HCT116 (cell line): ENCODE measurements at regions not wholly inside any gene's neighbourhood (a gene's known extent, or its start where the extent isn't known, plus 50 kb on each side); places are given as distances from the start of the nearest gene placed in this dataset.
"Not testable (repeated sequence)": the region's sequence is repeated elsewhere in the genome, so short reads cannot be mapped to it uniquely, and the experiment has no call there.

ENCODE experiments used
- ATAC-seq: fragments of 200-7000 bp; cut with Tn5 transposase; 2 replicates; pipeline ENCODE4 v1.9.1; 2020; ENCODE audit warnings: mild to moderate bottlenecking, moderate library complexity
- BruUV-seq: library from RNA; stranded (reverse); fragments of 400-500 nt; replicated peaks from 2 replicates; lab custom pipeline; 2021; lab: Mats Ljungman, UMichigan
- CTCF ChIA-PET: fragments of 300-600 bp; sonication (Branson Sonifier 250); formaldehyde crosslinking; loops from one replicate; lab custom pipeline; 2021; ENCODE audit warnings: antibody characterized with exemption; lab: Charles Lee
- POLR2A ChIA-PET: fragments of 300-600, 350-600 bp; sonication (Branson Sonifier 250); formaldehyde crosslinking; loops from one replicate; lab custom pipeline; 2021; ENCODE audit warnings: antibody characterized with exemption; lab: Charles Lee
- RAD21 ChIA-PET, 2 experiments: fragments of 300-600 bp; sonication (Branson Sonifier 250); formaldehyde crosslinking; loops; one replicate each; lab custom pipeline; 2023; ENCODE audit warnings: low total read pairs in 2 of 2; ENCODE audit not compliant: uncharacterized antibody in 2 of 2, unreplicated experiment in 2 of 2, low non-redundant PET in 1 of 2; lab: Charles Lee
- DNase-seq: peaks from one replicate; pipeline ENCODE4 v3.0.0-alpha.2; 2010; ENCODE audit warnings: low read depth, low spot score
- H2AFZ ChIP-seq: fragments of 200-600 bp; shearing (Covaris generic), sonication (generic); 2 replicates; pipeline ENCODE4 v1.6.1; 2017; ENCODE audit warnings: low read depth, mixed run types, mixed read lengths, antibody characterized with exemption, low read length; ENCODE audit not compliant: poor library complexity, severe bottlenecking
- H3K27ac ChIP-seq: 2 replicates; pipeline ENCODE4 v1.5.1; 2012; ENCODE audit warnings: low read depth, low read length
- H3K27me3 ChIP-seq: fragments of 200-600 bp; sonication (generic); 2 replicates; pipeline ENCODE4 v1.6.1; 2016; ENCODE audit warnings: mixed run types, low read length, mixed read lengths; ENCODE audit not compliant: insufficient read depth
- H3K36me3 ChIP-seq, 2 experiments: fragments of 200-500 bp in 1 of 2; fragments of 200-600 bp in 1 of 2; sonication (Bioruptor generic) in 1 of 2; sonication (generic) in 1 of 2; 2 replicates each; pipeline versions ENCODE4 v1.5.1 to v1.6.1; 2014 to 2016; ENCODE audit warnings: low read length in 2 of 2, inconsistent platforms in 1 of 2, mixed read lengths in 1 of 2, mixed run types in 1 of 2; ENCODE audit not compliant: insufficient read depth in 2 of 2, control insufficient read depth in 1 of 2
- H3K4me1 ChIP-seq, 2 experiments: fragments of 200-600 bp in 1 of 2; sonication (generic) in 1 of 2; 2 replicates each; pipeline versions ENCODE4 v1.5.1 to v1.6.1; 2012 to 2017; ENCODE audit warnings: low read length in 2 of 2, inconsistent platforms in 1 of 2, mild to moderate bottlenecking in 1 of 2, mixed read lengths in 1 of 2, mixed run types in 1 of 2, moderate library complexity in 1 of 2; ENCODE audit not compliant: insufficient read depth in 2 of 2, control insufficient read depth in 1 of 2
- H3K4me2 ChIP-seq: fragments of 200-600 bp; sonication (generic); 2 replicates; pipeline ENCODE4 v1.6.1; 2017; ENCODE audit warnings: mixed run types, low read length, mixed read lengths
- H3K4me3 ChIP-seq, 2 experiments: fragments of 200-600 bp in 1 of 2; sonication (generic) in 1 of 2; replicated peaks in 1 of 2; 2 replicates each; pipeline ENCODE4 v1.5.1; 2011 to 2016; ENCODE audit warnings: low read length in 2 of 2, control low read depth in 1 of 2, low read depth in 1 of 2, mild to moderate bottlenecking in 1 of 2, mixed read lengths in 1 of 2, mixed run types in 1 of 2
- H3K79me2 ChIP-seq: fragments of 200-600 bp; sonication (generic); 2 replicates; pipeline ENCODE4 v1.6.1; 2017; ENCODE audit warnings: mild to moderate bottlenecking, mixed run types, low read length, moderate library complexity, mixed read lengths; ENCODE audit not compliant: insufficient read depth
- H3K9ac ChIP-seq: fragments of 200-600 bp; sonication (generic); 2 replicates; pipeline ENCODE4 v1.6.1; 2016; ENCODE audit warnings: low read length, mixed read lengths
- H3K9me2 ChIP-seq: fragments of 200-600 bp; sonication (generic), shearing (Covaris generic); 2 replicates; pipeline ENCODE4 v1.6.1; 2017; ENCODE audit warnings: mixed run types, mild to moderate bottlenecking, moderate library complexity; ENCODE audit not compliant: insufficient read depth
- H3K9me3 ChIP-seq, 2 experiments: fragments of 200-500 bp in 1 of 2; fragments of 200-600 bp in 1 of 2; sonication (Bioruptor generic) in 1 of 2; sonication (generic) in 1 of 2; 2 replicates each; pipeline ENCODE4 v1.6.1; 2014 to 2017; ENCODE audit warnings: low read length in 2 of 2, mixed read lengths in 2 of 2, inconsistent platforms in 1 of 2, low read depth in 1 of 2, mild to moderate bottlenecking in 1 of 2, mixed run types in 1 of 2, moderate library complexity in 1 of 2; ENCODE audit not compliant: control insufficient read depth in 1 of 2, insufficient read depth in 1 of 2
- H4K20me1 ChIP-seq: fragments of 200-600 bp; sonication (generic), shearing (Covaris generic); 2 replicates; pipeline ENCODE4 v1.6.1; 2017; ENCODE audit warnings: mixed run types, mild to moderate bottlenecking, moderate library complexity; ENCODE audit not compliant: insufficient read depth
- CBX3 ChIP-seq: IDR thresholded peaks from 2 replicates; pipeline ENCODE4 v1.6.1; 2012; ENCODE audit warnings: low read depth
- EZH2 ChIP-seq: fragments of 200-600 bp; sonication (generic); IDR thresholded peaks from 2 replicates; pipeline ENCODE4 v1.6.1; 2017; ENCODE audit warnings: antibody characterized with exemption, mixed run types
- EZH2phosphoT487 ChIP-seq: fragments of 200-600 bp; IDR thresholded peaks from 2 replicates; pipeline ENCODE4 v1.6.1; 2018; ENCODE audit warnings: antibody characterized with exemption, borderline replicate concordance
- POLR2AphosphoS5 ChIP-seq: IDR thresholded peaks from 2 replicates; pipeline ENCODE4 v1.6.1; 2011; ENCODE audit warnings: mild to moderate bottlenecking, low read depth, low read length, moderate library complexity
- SRF ChIP-seq: IDR thresholded peaks from 2 replicates; pipeline ENCODE4 v1.6.1; 2012; ENCODE audit warnings: low read depth
- intact Hi-C: fragments of 100-400 bp; cut with micrococcal nuclease; formaldehyde crosslinking; loops from 2 replicates; pipeline ENCODE4 v1.10.0; 2022
- TF ChIP-seq, protein P1 (sequence below): IDR thresholded peaks from 2 replicates; pipeline ENCODE4 v1.6.1; 2012; ENCODE audit warnings: low read depth
- TF ChIP-seq, protein P2 (sequence below), 3 experiments: fragments of 200-600 bp in 1 of 3; sonication (generic) in 1 of 3; IDR thresholded peaks in 2 of 3; conservative IDR thresholded peaks in 1 of 3; 2 replicates each; pipeline ENCODE4 v1.5.1; 2012 to 2017; ENCODE audit warnings: low read depth in 2 of 3, low read length in 2 of 3, antibody characterized with exemption in 1 of 3, borderline replicate concordance in 1 of 3, control low read depth in 1 of 3, mild to moderate bottlenecking in 1 of 3, mixed read lengths in 1 of 3, mixed run types in 1 of 3, moderate library complexity in 1 of 3; ENCODE audit not compliant: insufficient read depth in 1 of 3
- TF ChIP-seq, protein P3 (sequence below): IDR thresholded peaks from 2 replicates; pipeline ENCODE4 v1.6.1; 2012

DNA sequence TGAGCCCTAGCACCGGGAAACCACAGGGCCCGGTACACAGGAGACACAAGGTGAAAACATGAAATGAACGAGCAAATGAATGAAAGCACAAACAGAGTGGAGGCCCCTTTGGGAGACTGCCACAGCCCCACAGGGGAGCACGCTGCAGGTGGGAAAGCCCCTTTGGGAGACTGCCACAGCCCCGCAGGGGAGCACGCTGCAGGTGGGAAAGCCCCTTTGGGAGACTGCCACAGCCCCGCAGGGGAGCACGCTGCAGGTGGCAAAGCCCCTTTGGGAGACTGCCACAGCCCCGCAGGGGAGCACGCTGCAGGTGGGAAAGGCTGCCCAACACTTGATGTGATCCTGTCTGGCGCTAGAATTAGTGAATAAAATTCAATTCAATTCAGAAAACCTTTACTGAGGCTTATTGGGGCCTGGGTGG, 623.0 kb downstream of the UQCRFS1 start:
- H3K9ac ChIP-seq, H3K27me3 ChIP-seq, RAD21 ChIA-PET, H3K9me2 ChIP-seq, ATAC-seq, H3K79me2 ChIP-seq, BruUV-seq, H4K20me1 ChIP-seq, H3K4me2 ChIP-seq, H2AFZ ChIP-seq, H3K36me3 ChIP-seq, H3K4me1 ChIP-seq, POLR2A ChIA-PET, CTCF ChIA-PET, intact Hi-C loops, H3K4me3 ChIP-seq, H3K27ac ChIP-seq, DNase-seq: not testable (repeated sequence)
- peaks cover 12 to 38% of the 10 kb centered on the region in 2 experiments; a peak in 2 of 4 replicates for H3K9me3 ChIP-seq

DNA sequence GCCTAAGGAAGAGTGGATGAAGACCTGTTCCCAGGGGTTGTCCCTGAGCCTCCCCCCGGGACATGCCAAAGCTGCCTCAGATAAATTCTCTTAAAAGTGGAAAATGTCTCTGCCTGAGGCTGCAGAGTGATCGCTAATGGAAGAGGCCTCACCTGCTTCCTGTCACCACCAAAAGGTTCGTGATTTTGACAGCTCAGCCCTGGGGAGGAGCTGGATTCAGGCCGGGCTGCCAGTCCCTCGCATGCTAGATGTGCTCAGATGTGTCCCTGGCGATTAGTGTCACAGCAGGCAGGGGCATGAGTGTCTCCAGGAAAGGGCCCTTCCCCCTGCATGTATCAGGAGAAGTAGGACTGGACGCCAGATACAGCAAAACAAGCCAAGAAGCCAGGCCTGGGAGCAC, 626.5 kb downstream of the UQCRFS1 start:
- H3K9ac ChIP-seq: no peak overlapping the region
- no peaks in the 10 kb centered on the region for H3K9me2 ChIP-seq
- no peaks in the 10 kb centered on the region for H3K79me2 ChIP-seq
- no TSS peak for BruUV-seq
- no peaks in the 10 kb centered on the region for H3K36me3 ChIP-seq
- ATAC-seq (no peak), DNase-seq (no peak)
- no peaks in the 10 kb centered on the region for H3K4me1 ChIP-seq
- H2AFZ ChIP-seq: no peak overlapping the region
- H3K4me3 ChIP-seq: no peak overlapping the region
- H3K9me3 ChIP-seq: peaks cover 4 to 30% of the 10 kb centered on the region in 2 experiments; a peak in 2 of 4 replicates
- no peaks in the 10 kb centered on the region for H3K27me3 ChIP-seq
- no peak for TF ChIP-seq CBX3
- no peak overlapping the region for H3K4me2 ChIP-seq
- RAD21 ChIA-PET: no interaction called here
- intact Hi-C loops: no loop called here
- H4K20me1 ChIP-seq: no peaks in the 10 kb centered on the region
- CTCF ChIA-PET: no interaction called here
- H3K27ac ChIP-seq: no peak overlapping the region
- POLR2A ChIA-PET: no interaction called here

DNA sequence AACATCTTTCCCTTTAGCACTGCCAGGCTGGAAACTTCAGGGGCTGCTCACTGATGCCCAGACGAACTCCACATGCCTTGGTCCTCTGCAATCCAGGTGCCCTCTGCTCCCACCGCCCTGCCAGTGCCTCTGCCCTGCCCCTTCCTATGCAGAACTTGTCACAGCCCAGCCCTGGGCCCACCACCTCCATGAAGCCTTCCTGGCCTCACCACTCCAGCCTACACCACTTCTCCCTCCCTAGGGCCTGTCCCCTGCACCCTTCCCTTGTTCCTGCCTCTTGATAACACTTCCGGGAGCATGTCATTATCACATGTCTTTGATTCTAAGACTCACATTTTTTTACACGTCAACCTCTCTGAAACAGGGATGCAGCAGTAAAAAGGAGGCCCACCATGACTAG, 627.2 kb downstream of the UQCRFS1 start:
- Histone ChIP-seq H3K9me2 (no peaks in the 10 kb centered on the region), H3K4me3 (no peak overlapping the region), H3K79me2 (no peaks in the 10 kb centered on the region), H3K27me3 (no peaks in the 10 kb centered on the region), H3K4me1 (no peaks in the 10 kb centered on the region), H3K9me3 (peaks cover 4 to 30% of the 10 kb centered on the region in 2 experiments; a peak in 2 of 4 replicates), H3K27ac (no peak overlapping the region), H3K9ac (no peak overlapping the region), H3K36me3 (no peaks in the 10 kb centered on the region), H3K4me2 (no peak overlapping the region), H2AFZ (no peak overlapping the region), H4K20me1 (no peaks in the 10 kb centered on the region)
- POLR2A ChIA-PET: no interaction called here
- CTCF ChIA-PET: no interaction called here
- intact Hi-C loops: no loop called here
- RAD21 ChIA-PET: no interaction called here
- no peak for ATAC-seq
- no peak for DNase-seq
- no TSS peak for BruUV-seq
- TF ChIP-seq, protein P1, sequence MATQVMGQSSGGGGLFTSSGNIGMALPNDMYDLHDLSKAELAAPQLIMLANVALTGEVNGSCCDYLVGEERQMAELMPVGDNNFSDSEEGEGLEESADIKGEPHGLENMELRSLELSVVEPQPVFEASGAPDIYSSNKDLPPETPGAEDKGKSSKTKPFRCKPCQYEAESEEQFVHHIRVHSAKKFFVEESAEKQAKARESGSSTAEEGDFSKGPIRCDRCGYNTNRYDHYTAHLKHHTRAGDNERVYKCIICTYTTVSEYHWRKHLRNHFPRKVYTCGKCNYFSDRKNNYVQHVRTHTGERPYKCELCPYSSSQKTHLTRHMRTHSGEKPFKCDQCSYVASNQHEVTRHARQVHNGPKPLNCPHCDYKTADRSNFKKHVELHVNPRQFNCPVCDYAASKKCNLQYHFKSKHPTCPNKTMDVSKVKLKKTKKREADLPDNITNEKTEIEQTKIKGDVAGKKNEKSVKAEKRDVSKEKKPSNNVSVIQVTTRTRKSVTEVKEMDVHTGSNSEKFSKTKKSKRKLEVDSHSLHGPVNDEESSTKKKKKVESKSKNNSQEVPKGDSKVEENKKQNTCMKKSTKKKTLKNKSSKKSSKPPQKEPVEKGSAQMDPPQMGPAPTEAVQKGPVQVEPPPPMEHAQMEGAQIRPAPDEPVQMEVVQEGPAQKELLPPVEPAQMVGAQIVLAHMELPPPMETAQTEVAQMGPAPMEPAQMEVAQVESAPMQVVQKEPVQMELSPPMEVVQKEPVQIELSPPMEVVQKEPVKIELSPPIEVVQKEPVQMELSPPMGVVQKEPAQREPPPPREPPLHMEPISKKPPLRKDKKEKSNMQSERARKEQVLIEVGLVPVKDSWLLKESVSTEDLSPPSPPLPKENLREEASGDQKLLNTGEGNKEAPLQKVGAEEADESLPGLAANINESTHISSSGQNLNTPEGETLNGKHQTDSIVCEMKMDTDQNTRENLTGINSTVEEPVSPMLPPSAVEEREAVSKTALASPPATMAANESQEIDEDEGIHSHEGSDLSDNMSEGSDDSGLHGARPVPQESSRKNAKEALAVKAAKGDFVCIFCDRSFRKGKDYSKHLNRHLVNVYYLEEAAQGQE: no peak
- TF ChIP-seq, protein P2, sequence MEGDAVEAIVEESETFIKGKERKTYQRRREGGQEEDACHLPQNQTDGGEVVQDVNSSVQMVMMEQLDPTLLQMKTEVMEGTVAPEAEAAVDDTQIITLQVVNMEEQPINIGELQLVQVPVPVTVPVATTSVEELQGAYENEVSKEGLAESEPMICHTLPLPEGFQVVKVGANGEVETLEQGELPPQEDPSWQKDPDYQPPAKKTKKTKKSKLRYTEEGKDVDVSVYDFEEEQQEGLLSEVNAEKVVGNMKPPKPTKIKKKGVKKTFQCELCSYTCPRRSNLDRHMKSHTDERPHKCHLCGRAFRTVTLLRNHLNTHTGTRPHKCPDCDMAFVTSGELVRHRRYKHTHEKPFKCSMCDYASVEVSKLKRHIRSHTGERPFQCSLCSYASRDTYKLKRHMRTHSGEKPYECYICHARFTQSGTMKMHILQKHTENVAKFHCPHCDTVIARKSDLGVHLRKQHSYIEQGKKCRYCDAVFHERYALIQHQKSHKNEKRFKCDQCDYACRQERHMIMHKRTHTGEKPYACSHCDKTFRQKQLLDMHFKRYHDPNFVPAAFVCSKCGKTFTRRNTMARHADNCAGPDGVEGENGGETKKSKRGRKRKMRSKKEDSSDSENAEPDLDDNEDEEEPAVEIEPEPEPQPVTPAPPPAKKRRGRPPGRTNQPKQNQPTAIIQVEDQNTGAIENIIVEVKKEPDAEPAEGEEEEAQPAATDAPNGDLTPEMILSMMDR (IDR thresholded peaks at IDR 0.05 in 2 of 3, conservative IDR thresholded peaks at IDR 0.05 in 1 of 3; ENCODE audit: borderline replicate concordance in 1 of 3, insufficient read depth in 1 of 3, low read depth in 2 of 3, low read length in 2 of 3): no peak
- TF ChIP-seq EZH2 (no peak), SRF (no peak), EZH2phosphoT487 (no peak), POLR2AphosphoS5 (no peak)
- TF ChIP-seq, protein P3, sequence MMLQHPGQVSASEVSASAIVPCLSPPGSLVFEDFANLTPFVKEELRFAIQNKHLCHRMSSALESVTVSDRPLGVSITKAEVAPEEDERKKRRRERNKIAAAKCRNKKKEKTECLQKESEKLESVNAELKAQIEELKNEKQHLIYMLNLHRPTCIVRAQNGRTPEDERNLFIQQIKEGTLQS: no peak
